ENCODE measurements at regions not wholly inside any gene's neighbourhood (a gene's known extent, or its start where the extent isn't known, plus 50 kb on each side); places are given as distances from the start of the nearest gene placed in this dataset.

DNA sequence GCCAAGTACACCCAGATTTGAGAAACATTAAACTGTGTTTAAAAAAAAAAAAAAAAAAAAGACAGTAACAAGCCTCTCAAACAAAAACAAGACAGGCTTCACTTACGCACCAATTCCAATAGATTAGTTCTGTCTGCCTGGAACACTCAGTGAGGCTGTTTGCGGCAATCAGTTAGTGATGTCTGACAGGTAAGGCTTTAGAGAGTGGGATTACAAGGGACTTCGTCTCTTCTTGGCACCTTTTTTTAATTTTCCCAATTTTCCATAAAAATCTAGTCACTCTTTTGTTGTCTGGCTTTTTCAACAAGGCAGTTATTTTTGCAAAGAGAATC is 79.6 kb downstream of the NCOR2 start:
- Histone ChIP-seq H3K27ac (ENCODE audit: low read depth, low read length) (0 out of 2 replicates have a peak overlapping the region, but pooled peaks have one; percentile 36), H3K4me3 (ENCODE audit: low read depth, low read length) (no peak overlapping the region), H3K36me3 (ENCODE audit: control insufficient read depth, insufficient read depth, low read length) (peaks cover 45% of the 10 kb centered on the region), H3K9me3 (ENCODE audit: control insufficient read depth, insufficient read depth, low read depth, low read length) (no peaks in the 10 kb centered on the region), H3K9ac (ENCODE audit: low read length) (no peak overlapping the region), H3K4me1 (ENCODE audit: control insufficient read depth, insufficient read depth, low read length) (peaks cover 16% of the 10 kb centered on the region; the same call in 1 of the 2 replicates), H3K27me3 (ENCODE audit: control insufficient read depth, insufficient read depth, low read length) (no peaks in the 10 kb centered on the region)

DNA sequence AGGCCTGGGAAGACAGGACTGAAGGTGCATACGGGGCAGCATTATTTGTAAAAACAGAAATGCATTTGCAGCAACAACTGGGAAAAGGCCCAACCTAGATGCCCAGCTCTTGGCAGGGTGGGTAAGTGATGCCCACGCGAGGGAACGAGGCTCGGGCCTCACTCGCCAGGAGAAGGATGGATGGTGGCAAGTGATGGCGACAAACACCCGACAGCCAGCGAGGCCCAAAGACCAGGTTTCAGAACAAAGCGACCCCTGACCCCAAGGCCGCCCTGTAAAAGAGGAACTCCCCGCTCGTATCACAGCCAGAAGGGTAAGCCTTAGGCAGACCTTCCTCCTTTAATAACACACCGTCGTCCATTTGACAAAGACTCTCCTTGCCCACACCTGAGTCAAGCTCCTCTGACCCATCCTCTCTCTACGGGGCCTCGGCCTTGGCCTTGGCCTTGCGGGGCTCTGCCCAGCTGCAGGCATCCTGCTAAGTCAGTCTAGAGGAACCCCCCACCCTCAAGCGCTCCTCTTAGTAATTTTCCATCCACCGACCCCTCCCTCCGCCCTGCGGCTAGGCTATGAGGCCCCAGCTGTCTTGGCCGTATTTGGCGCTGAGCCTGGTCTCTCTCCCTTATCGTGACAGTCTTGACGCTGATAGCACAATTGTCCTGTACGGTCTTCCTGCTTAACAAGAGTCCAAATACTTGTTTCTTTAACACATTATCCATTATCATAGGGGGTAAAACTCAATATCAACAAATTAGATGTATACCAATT is 80.2 kb downstream of the NCOR2 start:
- Histone ChIP-seq H3K36me3 (ENCODE audit: control insufficient read depth, insufficient read depth, low read length) (peaks cover 48% of the 10 kb centered on the region), H3K27ac (ENCODE audit: low read depth, low read length) (0 out of 2 replicates have a peak overlapping the region, but pooled peaks have one; percentile 36)

DNA sequence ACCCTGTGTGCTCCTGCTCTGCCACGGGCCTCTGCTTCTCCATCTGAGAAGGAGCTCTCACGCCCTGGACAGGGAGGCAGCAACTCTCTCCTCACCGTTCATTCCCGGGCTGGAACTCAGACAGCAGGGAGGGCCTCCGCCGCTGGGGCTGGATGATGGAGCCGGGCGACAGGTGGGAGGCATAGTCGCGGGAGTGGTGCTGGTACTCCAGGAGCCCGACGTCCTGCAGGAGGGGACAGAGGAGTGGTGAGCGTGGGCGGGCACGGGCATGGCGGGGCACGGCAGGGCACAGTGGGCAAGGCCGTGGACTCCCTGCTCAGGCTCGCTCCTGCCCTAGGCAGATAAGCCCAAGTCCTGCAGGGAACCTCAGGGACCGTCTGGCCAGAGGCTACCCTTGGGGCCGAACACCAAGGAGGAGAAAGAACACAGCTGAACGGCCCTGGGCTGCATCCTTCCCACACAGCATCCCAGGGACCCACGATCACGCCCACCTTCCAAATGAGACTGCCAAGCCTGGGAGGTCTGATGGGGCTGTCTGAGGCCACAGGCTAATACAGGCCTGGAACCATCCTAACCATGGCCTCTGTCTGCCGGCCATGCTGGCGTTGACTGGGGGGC is 81.0 kb downstream of the NCOR2 start:
- peaks cover 45% of the 10 kb centered on the region for H3K36me3 ChIP-seq (ENCODE audit: control insufficient read depth, insufficient read depth, low read length)
- H3K4me3 ChIP-seq (ENCODE audit: low read depth, low read length), result no peak overlapping the region
- no peaks in the 10 kb centered on the region for H3K9me3 ChIP-seq (ENCODE audit: control insufficient read depth, insufficient read depth, low read depth, low read length)
- no peaks in the 10 kb centered on the region for H3K27me3 ChIP-seq (ENCODE audit: control insufficient read depth, insufficient read depth, low read length)
- H3K4me1 ChIP-seq (ENCODE audit: control insufficient read depth, insufficient read depth, low read length), result peaks cover 17% of the 10 kb centered on the region; the same call in 1 of the 2 replicates
- no peak overlapping the region for H3K27ac ChIP-seq (ENCODE audit: low read depth, low read length)
- no peak overlapping the region for H3K9ac ChIP-seq (ENCODE audit: low read length)

More for the DNA sequence above, 80.2 kb downstream of the NCOR2 start:
- H3K4me3 ChIP-seq (ENCODE audit: low read depth, low read length), result no peak overlapping the region
- H3K9me3 ChIP-seq (ENCODE audit: control insufficient read depth, insufficient read depth, low read depth, low read length), result no peaks in the 10 kb centered on the region
- peaks cover 16% of the 10 kb centered on the region; the same call in 1 of the 2 replicates for H3K4me1 ChIP-seq (ENCODE audit: control insufficient read depth, insufficient read depth, low read length)
- no peak overlapping the region for H3K9ac ChIP-seq (ENCODE audit: low read length)
- H3K27me3 ChIP-seq (ENCODE audit: control insufficient read depth, insufficient read depth, low read length), result no peaks in the 10 kb centered on the region

DNA sequence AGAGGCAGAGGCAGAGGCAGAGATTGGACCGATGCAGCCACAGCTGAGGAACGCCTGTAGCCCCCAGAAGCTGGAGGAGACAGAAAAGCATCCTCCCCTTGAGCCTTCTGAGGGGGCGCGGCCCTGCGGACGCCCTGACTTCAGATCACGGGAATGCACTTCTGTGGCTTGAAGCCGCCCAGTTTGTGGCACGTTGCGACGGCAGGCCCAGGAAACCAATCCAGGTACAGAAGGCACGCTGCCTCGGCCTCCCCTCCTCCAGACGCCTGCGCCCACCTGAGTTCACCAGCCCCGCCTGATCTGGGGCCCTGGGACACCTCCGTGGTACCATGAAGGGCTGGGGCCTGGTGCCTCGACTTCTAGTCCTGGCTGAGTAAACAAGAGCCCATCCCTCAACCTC is 82.0 kb downstream of the NCOR2 start:
- Histone ChIP-seq H3K9me3 (ENCODE audit: control insufficient read depth, insufficient read depth, low read depth, low read length) (no peaks in the 10 kb centered on the region), H3K36me3 (ENCODE audit: control insufficient read depth, insufficient read depth, low read length) (peaks cover 41% of the 10 kb centered on the region), H3K4me1 (ENCODE audit: control insufficient read depth, insufficient read depth, low read length) (peaks cover 23% of the 10 kb centered on the region; the same call in 1 of the 2 replicates), H3K9ac (ENCODE audit: low read length) (no peak overlapping the region), H3K4me3 (ENCODE audit: low read depth, low read length) (no peak overlapping the region), H3K27ac (ENCODE audit: low read depth, low read length) (no peak overlapping the region), H3K27me3 (ENCODE audit: control insufficient read depth, insufficient read depth, low read length) (no peaks in the 10 kb centered on the region)

DNA sequence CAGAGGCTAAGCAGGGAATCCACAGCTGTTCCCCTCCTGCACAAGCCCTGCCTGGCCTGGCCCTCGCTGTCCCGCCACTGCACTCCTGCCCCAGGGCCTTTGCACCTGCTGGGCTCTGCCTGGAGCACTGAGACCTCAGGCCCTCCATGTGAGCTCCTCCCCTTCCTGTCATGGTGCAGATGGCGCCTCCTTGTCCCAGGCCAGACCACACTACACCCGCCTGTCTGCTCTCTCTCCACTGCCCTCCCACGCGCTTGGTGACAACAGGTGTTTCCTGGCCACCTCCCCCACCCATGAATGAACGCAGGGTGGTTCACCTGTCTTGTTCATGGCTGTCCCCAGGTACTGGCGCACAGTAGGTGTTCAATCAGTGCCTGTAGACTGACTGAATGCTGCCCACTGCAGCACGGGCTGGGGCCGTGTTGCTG is 82.9 kb downstream of the NCOR2 start:
- Histone ChIP-seq H3K36me3 (ENCODE audit: control insufficient read depth, insufficient read depth, low read length) (peaks cover 35% of the 10 kb centered on the region), H3K9me3 (ENCODE audit: control insufficient read depth, insufficient read depth, low read depth, low read length) (no peaks in the 10 kb centered on the region), H3K4me3 (ENCODE audit: low read depth, low read length) (no peak overlapping the region), H3K9ac (ENCODE audit: low read length) (no peak overlapping the region), H3K4me1 (ENCODE audit: control insufficient read depth, insufficient read depth, low read length) (peaks cover 26% of the 10 kb centered on the region; the same call in 1 of the 2 replicates), H3K27me3 (ENCODE audit: control insufficient read depth, insufficient read depth, low read length) (no peaks in the 10 kb centered on the region), H3K27ac (ENCODE audit: low read depth, low read length) (no peak overlapping the region)

DNA sequence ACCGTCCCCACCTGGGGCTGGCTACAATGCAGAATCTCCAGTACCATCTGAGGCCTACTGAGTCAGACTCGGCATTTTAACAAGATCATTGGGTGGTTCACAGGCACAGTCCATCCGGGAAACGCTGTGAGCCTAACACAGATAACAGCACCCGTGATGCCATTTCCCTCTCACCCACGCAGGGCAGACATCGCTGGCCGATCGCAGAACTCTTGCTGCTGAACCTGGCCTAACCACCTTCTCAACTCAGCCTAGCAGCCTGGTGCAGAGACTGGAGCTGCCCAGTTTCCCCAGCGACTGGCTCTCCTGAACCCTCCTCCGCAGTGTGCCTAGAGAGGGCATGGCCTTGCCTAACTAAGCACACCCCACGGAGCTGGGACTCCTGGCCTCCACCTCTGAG is 83.3 kb downstream of the NCOR2 start:
- H3K9me3 ChIP-seq (ENCODE audit: control insufficient read depth, insufficient read depth, low read depth, low read length), result no peaks in the 10 kb centered on the region
- peaks cover 26% of the 10 kb centered on the region; the same call in 1 of the 2 replicates for H3K4me1 ChIP-seq (ENCODE audit: control insufficient read depth, insufficient read depth, low read length)
- peaks cover 39% of the 10 kb centered on the region for H3K36me3 ChIP-seq (ENCODE audit: control insufficient read depth, insufficient read depth, low read length)
- no peak overlapping the region for H3K4me3 ChIP-seq (ENCODE audit: low read depth, low read length)
- H3K27ac ChIP-seq (ENCODE audit: low read depth, low read length), result no peak overlapping the region
- H3K27me3 ChIP-seq (ENCODE audit: control insufficient read depth, insufficient read depth, low read length), result no peaks in the 10 kb centered on the region
- no peak overlapping the region for H3K9ac ChIP-seq (ENCODE audit: low read length)

DNA sequence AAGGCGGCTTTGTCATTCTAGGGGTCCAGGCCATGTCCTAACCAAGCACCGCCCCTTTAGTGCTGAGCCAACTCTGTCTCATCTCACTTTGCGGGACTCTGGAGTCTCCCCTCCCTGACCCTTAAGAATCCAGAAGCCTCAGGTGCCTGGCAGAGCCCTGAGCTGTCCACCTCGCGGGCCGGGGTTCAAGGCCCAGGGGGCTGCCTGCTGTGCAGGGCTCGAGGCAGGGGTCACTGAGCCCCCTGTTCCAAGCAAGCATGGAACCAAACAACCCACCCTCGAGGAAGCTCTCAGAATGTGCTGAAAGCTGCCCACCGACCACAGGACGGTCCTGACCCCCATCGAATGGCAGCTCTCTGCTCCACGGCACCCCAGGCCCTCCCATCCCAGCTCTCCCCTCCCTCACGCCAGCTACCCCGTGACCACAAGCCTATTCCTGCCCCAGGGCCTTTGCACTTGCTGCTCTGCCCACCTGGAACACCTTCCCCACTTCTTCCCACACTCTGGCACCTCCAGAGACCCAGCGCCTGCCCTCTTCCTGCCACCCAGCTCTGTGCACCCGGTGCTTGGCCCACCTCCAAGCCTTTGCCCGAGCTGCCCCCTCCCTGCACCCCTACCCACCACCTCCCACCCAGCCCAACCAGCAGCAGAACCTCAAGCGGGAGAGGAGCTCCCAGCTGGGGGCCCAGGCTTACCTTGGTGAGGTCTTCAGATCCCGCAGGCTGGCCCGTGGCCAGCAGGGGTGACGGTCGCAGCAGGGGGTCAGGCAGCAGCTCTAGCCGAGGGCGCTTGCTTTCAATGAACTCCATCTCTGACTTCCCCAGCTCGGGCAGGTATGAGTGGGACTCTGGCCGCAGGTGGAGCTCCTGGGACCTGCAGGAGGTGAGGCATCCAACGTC is 84.3 kb downstream of the NCOR2 start:
- Histone ChIP-seq H3K36me3 (ENCODE audit: control insufficient read depth, insufficient read depth, low read length) (peaks cover 48% of the 10 kb centered on the region), H3K4me3 (ENCODE audit: low read depth, low read length) (no peak overlapping the region), H3K9ac (ENCODE audit: low read length) (no peak overlapping the region), H3K9me3 (ENCODE audit: control insufficient read depth, insufficient read depth, low read depth, low read length) (no peaks in the 10 kb centered on the region), H3K4me1 (ENCODE audit: control insufficient read depth, insufficient read depth, low read length) (peaks cover 19% of the 10 kb centered on the region; the same call in 1 of the 2 replicates), H3K27me3 (ENCODE audit: control insufficient read depth, insufficient read depth, low read length) (no peaks in the 10 kb centered on the region), H3K27ac (ENCODE audit: low read depth, low read length) (no peak overlapping the region)

DNA sequence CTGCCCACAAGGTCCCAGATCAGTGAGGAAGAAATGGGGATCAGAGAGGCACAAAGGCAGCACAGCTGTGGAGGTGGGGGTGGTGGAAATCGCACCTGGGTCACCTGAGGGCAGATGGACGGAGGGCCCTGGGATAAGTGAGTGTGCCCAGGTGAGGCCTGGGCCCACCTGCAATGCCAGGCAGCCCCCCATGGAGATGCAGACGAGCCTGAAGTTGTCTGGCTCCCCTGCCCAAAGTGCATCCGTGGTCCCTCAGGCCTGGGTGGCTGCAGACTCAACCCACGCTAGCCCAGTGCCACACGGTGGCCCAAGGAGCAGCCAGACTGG is 84.9 kb downstream of the NCOR2 start:
- Histone ChIP-seq H3K36me3 (ENCODE audit: control insufficient read depth, insufficient read depth, low read length) (peaks cover 54% of the 10 kb centered on the region), H3K27me3 (ENCODE audit: control insufficient read depth, insufficient read depth, low read length) (no peaks in the 10 kb centered on the region), H3K9me3 (ENCODE audit: control insufficient read depth, insufficient read depth, low read depth, low read length) (no peaks in the 10 kb centered on the region), H3K4me1 (ENCODE audit: control insufficient read depth, insufficient read depth, low read length) (peaks cover 14% of the 10 kb centered on the region; the same call in 1 of the 2 replicates), H3K9ac (ENCODE audit: low read length) (no peak overlapping the region), H3K4me3 (ENCODE audit: low read depth, low read length) (no peak overlapping the region), H3K27ac (ENCODE audit: low read depth, low read length) (no peak overlapping the region)

DNA sequence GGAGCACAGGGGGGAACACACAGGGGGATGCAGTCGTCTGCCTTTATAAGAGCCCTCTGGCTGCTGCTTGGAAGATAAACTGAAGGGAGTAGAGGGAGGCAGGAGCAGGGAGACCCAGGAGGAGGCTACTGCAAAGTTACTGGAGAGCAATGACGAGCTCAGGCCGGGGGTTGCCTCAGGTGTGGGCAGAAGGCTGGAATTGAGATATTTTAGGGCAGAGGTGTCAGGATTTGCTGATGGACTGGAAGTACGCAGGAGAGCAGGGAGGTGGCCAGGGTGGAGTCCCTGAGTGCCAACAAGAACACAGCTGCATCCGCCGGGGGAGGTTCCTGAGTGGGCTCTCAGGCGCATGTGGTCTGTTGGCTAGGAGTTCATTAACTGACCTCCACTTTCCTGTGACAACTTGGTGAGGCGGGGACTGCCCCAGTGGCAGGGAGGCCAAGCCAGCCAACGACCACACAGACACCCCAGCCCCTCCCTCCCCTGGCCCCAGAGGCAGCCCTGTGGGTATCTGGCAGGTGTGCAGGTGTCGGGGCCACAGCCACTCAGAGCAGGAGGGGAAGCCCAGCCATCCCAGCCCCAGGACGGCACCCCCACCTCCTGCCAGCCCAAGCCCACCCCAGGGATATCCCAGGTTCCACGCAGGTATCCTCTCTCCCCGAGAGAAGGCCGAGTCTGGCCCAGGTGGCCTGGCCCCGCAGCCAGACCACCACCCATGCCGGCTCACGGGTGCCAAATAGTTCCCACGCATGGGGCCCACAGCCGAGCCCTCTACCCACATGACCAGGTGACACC is 85.4 kb downstream of the NCOR2 start:
- Histone ChIP-seq H3K27ac (ENCODE audit: low read depth, low read length) (no peak overlapping the region), H3K27me3 (ENCODE audit: control insufficient read depth, insufficient read depth, low read length) (no peaks in the 10 kb centered on the region), H3K36me3 (ENCODE audit: control insufficient read depth, insufficient read depth, low read length) (peaks cover 59% of the 10 kb centered on the region), H3K9ac (ENCODE audit: low read length) (no peak overlapping the region), H3K4me3 (ENCODE audit: low read depth, low read length) (no peak overlapping the region), H3K9me3 (ENCODE audit: control insufficient read depth, insufficient read depth, low read depth, low read length) (no peaks in the 10 kb centered on the region), H3K4me1 (ENCODE audit: control insufficient read depth, insufficient read depth, low read length) (peaks cover 11% of the 10 kb centered on the region; the same call in 1 of the 2 replicates)

DNA sequence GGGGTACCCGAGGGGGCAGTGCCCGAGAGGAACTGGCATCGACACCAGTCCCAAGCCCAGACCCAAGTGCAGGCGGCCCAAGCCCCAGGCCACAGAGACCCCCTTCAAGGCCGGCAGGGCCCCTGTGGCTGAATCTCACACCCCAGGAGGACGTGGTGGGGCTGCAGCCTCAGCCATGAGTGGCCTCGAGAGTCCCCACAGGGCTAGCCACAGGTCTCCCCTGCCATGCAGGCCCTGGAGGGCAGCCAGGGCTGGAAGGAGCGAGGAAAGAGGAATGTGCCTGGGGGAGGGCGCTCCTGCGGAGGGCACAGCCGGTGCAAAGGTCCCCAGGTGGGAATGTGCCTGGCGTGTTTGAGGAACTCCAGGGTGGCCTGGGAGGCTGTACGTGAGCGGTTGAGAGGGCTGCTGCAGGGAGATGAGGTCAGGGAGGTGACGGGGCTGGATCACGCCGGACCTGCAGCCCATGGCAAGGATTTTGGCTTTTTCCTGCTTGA is 86.1 kb downstream of the NCOR2 start:
- Histone ChIP-seq H3K36me3 (ENCODE audit: control insufficient read depth, insufficient read depth, low read length) (peaks cover 62% of the 10 kb centered on the region), H3K4me1 (ENCODE audit: control insufficient read depth, insufficient read depth, low read length) (peaks cover 11% of the 10 kb centered on the region; the same call in 1 of the 2 replicates), H3K27me3 (ENCODE audit: control insufficient read depth, insufficient read depth, low read length) (no peaks in the 10 kb centered on the region), H3K9ac (ENCODE audit: low read length) (no peak overlapping the region), H3K27ac (ENCODE audit: low read depth, low read length) (no peak overlapping the region), H3K4me3 (ENCODE audit: low read depth, low read length) (no peak overlapping the region), H3K9me3 (ENCODE audit: control insufficient read depth, insufficient read depth, low read depth, low read length) (no peaks in the 10 kb centered on the region)
